IPS-20b (cell line): ENCODE measurements at regions not wholly inside any gene's neighbourhood (a gene's known extent, or its start where the extent isn't known, plus 50 kb on each side); places are given as distances from the start of the nearest gene placed in this dataset.
A peak's percentile ranks its signal among the peaks of the same experiment; 100 is the strongest.
"Not testable (repeated sequence)": the region's sequence is repeated elsewhere in the genome, so short reads cannot be mapped to it uniquely, and the experiment has no call there.

Experiments used
- H3K27ac ChIP-seq: one replicate; pipeline ENCODE4 v1.5.1; 2013; ENCODE audit warnings: low read length
- H3K27me3 ChIP-seq: 2 replicates; pipeline ENCODE4 v1.6.1; 2013; ENCODE audit warnings: mild to moderate bottlenecking, low read length, inconsistent platforms; ENCODE audit not compliant: insufficient read depth
- H3K36me3 ChIP-seq: 2 replicates; pipeline ENCODE4 v1.6.1; 2013; ENCODE audit warnings: low read depth, mild to moderate bottlenecking, inconsistent platforms, low read length, moderate library complexity; ENCODE audit not compliant: insufficient read depth
- H3K4me1 ChIP-seq: 2 replicates; pipeline ENCODE4 v1.6.1; 2013; ENCODE audit warnings: mild to moderate bottlenecking, control low read depth, inconsistent platforms, low read length, moderate library complexity; ENCODE audit not compliant: insufficient read depth
- H3K4me3 ChIP-seq: 2 replicates; pipeline ENCODE4 v1.5.1; 2013; ENCODE audit warnings: mild to moderate bottlenecking, low read length, inconsistent platforms
- H3K9ac ChIP-seq: 2 replicates; pipeline ENCODE4 v1.6.1; 2013; ENCODE audit warnings: low read depth, mild to moderate bottlenecking, inconsistent platforms, low read length, moderate library complexity
- H3K9me3 ChIP-seq: 2 replicates; pipeline ENCODE4 v1.6.1; 2013; ENCODE audit warnings: mild to moderate bottlenecking, low read depth, low read length, inconsistent platforms; ENCODE audit not compliant: insufficient read depth

DNA sequence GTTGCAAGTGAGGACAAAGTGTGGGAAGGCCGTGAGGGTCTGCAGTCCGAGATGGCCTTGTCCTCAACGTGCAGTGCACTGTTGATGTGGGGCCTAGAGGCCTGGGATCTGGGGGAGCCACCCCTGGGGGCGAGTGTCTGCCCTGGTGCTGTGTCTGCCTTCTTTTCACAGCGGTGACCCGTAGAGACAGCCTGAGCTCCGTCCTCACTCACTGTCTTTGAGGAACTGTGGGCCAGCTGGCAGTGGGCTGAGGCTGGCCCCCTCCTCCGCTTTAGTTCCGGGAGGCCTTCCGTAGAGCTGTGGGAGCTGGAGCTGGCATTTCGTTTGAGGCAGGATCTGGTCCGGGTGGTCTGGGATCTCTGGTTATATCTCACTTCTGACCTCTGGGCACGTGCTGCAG lies 1370.6 kb downstream of the CDH12 start:
- H3K27me3 ChIP-seq, H3K9me3 ChIP-seq, H3K4me1 ChIP-seq, H3K27ac ChIP-seq, H3K9ac ChIP-seq, H3K36me3 ChIP-seq, H3K4me3 ChIP-seq: not testable (repeated sequence)

DNA sequence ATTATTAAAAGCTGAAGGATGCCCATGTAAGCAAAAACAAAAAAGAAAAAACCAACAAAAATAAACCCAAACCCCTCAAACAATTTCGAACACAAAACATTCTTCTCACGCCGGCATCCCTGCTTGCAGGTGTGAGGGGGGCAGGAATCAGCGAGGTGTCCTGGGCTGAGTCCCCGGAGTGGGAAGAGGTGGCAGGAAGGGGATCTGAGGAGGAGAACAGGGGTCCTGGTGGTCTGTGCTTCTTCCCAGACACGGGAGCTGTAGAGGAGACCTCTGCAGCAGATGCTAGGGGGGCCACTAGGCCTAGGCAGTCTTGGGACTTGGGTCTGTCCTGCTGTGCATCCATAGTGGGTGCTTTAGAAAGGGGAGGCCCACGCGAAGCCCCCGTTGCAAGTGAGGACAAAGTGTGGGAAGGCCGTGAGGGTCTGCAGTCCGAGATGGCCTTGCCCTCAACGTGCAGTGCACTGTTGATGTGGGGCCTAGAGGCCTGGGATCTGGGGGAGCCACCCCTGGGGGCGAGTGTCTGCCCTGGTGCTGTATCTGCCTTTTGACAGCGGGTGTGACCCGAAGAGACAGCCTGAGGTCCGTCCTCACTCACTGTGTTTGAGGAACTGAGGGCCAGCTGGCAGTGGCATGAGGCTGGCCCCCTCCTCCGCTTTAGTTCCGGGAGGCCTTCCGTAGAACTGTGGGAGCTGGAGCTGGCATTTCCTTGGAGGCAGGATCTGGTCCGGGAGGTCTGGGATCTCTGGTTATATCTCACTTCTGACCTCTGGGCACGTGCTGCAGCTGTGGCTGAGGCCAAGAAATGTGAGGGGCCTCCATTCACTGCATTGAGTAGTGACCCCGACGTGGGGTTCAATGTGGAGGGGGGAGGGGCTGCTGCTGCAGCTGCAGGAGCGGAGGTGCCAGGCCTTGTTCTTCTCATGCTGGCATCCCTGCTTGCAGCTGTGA lies 1371.5 kb downstream of the CDH12 start:
- H3K4me1 ChIP-seq, H3K4me3 ChIP-seq, H3K27me3 ChIP-seq, H3K9ac ChIP-seq, H3K9me3 ChIP-seq, H3K27ac ChIP-seq, H3K36me3 ChIP-seq: not testable (repeated sequence)

DNA sequence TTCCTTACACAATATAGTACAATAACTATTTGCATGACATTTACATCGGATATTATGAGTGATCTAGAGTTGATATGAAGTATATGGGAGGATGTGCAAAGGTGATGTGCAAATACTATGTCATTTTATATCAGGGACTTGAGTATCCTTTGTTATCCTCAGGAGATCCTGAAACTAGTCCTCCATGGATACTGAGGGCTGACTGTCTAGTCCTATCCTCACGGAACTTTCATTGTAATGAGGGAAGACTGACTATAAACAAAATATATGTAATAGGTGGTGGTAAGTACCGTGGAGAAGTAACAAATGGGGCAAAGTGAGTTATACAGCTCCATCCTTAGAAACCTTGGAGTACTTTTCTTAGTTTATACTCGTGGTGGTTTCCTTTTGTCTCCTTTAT lies 1373.1 kb downstream of the CDH12 start:
- not testable (repeated sequence) for H3K27me3 ChIP-seq, H3K4me1 ChIP-seq, H3K27ac ChIP-seq, H3K4me3 ChIP-seq, H3K36me3 ChIP-seq, H3K9ac ChIP-seq, H3K9me3 ChIP-seq

DNA sequence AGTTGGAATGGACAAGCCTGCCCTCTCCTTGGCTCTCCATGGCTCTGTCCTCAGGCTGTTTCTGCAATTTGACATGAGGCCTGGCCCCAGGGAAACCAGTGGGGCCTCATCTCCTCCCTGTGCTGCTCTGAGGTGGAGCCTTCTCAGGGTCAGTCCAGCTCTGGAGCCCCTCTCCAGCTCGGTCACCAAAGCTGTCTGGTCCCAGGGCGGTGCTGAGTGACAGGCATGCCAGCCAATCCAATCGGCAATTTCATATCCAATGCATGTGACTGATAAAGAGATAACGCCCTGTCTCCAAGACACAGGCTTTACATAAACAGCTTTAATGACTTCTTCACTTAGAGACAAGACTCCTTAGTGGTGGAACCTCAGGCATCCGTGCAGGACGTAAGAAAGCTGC lies 1379.2 kb downstream of the CDH12 start:
- H3K4me1 ChIP-seq, H3K9ac ChIP-seq, H3K27me3 ChIP-seq, H3K9me3 ChIP-seq, H3K27ac ChIP-seq, H3K4me3 ChIP-seq, H3K36me3 ChIP-seq: not testable (repeated sequence)

DNA sequence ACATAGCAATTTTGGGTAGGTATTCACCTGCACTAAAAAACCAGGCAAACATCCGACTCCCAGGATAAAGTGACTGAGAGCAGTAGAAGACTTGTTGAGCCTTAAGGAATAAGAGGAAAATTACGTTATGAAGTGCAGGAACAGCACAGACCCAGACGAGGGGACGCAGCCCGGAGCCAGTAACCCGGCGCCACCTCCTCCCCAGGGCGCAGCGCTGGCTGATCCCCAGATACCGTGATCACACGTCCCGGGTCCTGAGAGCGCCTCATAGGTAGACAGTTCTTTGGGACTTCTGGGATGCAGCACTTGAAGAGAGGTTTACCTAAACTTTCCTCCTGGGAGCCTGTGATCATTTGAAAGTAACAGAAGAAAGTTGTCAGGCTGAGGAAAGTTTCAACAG lies 1379.7 kb downstream of the CDH12 start:
- not testable (repeated sequence) for H3K27ac ChIP-seq, H3K27me3 ChIP-seq, H3K4me3 ChIP-seq, H3K36me3 ChIP-seq, H3K9ac ChIP-seq, H3K9me3 ChIP-seq, H3K4me1 ChIP-seq

DNA sequence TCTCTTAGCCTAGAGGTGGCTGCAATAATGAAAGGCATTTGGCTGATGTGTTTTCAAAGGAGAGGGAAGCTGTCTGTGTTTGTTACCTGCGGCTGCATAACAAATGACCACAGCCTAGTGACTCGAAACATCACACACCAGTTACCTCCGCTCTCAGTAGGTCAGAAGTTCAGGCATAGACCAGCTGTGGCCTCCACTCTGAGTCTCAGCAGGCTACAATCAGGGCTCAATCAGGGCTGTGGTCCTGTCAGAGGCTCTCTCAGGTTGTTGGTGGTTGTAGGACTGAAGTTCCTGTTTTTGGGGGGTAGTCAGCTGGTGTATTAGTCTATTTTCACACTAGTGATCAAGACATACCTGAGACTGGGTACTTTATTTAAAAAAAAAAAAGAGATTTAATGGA lies 1381.5 kb downstream of the CDH12 start:
- not testable (repeated sequence) for H3K27me3 ChIP-seq, H3K9me3 ChIP-seq, H3K4me1 ChIP-seq, H3K9ac ChIP-seq, H3K4me3 ChIP-seq, H3K36me3 ChIP-seq, H3K27ac ChIP-seq

DNA sequence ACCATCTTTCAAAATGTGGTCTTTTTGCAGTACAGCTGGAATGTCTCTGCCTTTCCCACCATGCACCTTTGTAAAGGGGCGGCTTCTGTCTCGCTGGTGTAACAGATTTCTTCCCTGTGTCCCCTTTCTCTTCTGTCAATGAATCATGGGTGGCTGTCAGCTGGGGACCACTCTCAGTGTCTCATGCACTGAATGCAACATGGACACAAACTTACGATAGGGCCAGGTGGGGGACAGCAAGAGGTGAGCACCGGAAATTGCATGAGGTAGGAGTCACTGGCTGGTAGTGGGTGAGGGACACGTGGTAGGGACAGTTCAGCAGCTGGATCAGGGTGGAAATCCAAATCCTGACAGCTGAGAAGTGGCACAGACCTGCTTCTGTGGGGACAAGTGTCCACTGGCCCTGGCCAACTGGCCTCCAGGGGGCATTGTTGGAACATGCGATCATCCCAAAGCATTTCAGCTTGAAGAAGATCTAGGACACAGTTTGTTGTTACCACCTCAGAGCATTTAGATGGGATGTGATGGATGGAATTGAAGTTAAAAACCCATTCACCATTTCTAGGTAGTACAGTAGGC lies 1383.5 kb downstream of the CDH12 start:
- H3K9me3 ChIP-seq, H3K4me3 ChIP-seq, H3K27me3 ChIP-seq, H3K9ac ChIP-seq, H3K4me1 ChIP-seq, H3K27ac ChIP-seq, H3K36me3 ChIP-seq: not testable (repeated sequence)

DNA sequence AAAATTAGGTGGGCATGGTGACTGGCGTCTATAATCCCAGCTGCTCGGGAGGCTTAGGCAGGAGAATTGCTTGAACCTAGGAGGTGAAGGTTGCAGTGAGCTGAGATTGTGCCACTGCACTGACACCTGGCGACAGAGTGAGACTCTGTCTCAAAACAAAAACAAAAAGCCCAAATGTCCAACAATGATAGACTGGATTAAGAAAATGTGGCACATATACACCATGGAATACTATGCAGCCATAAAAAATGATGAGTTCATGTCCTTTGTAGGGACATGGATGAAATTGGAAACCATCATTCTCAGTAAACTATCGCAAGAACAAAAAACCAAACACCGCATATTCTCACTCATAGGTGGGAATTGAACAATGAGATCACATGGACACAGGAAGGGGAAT lies 1385.6 kb downstream of the CDH12 start:
- H3K4me1 ChIP-seq, H3K27me3 ChIP-seq, H3K4me3 ChIP-seq, H3K36me3 ChIP-seq, H3K27ac ChIP-seq, H3K9me3 ChIP-seq, H3K9ac ChIP-seq: not testable (repeated sequence)

DNA sequence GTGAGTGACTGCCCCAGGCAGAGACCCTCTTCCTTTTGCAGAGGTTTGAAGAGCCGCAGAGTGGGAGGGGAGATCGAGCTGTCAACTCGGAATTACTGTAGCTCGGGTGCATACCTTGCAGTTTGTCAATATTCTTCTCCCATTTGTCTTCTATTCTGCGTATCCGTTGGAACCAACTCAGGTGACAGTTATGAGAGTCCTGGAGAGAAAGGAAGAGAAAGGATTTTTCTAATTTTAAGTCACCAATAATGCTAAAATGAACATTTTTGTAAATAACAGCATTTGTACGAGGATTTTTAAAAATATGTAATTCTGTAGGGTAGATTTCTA lies 1393.4 kb downstream of the CDH12 start:
- H3K27ac ChIP-seq, H3K9me3 ChIP-seq, H3K36me3 ChIP-seq, H3K27me3 ChIP-seq, H3K4me1 ChIP-seq: not testable (repeated sequence)
- peak overlapping the region; percentile 69; the same call in 1 of the 2 replicates for H3K4me3 ChIP-seq
- H3K9ac ChIP-seq: peak overlapping the region; percentile 68; the same call in 1 of the 2 replicates

DNA sequence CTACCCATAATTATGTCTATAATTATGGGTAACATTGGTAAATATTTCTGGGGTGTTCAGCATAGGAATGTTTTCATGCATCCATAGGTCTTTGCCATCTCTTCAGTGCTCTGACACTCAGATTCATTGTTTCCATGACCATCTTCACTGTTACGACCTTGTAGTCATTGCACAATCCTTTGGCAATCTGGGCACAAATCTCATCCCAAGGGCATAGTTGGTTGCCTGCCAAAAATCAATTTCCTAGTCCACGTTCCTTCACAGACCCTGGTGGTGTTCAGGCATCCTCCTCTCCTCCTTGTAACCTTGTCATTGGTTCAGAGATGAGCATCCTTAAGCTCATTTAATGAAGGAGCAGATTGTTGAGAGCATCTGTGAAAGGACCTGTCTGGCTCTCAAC lies 1400.7 kb downstream of the CDH12 start:
- H3K4me3 ChIP-seq: no peak overlapping the region
- no peaks in the 10 kb centered on the region for H3K27me3 ChIP-seq
- no peak overlapping the region for H3K27ac ChIP-seq
- no peaks in the 10 kb centered on the region for H3K9me3 ChIP-seq
- no peak overlapping the region for H3K9ac ChIP-seq
- no peaks in the 10 kb centered on the region for H3K36me3 ChIP-seq
- no peaks in the 10 kb centered on the region for H3K4me1 ChIP-seq

DNA sequence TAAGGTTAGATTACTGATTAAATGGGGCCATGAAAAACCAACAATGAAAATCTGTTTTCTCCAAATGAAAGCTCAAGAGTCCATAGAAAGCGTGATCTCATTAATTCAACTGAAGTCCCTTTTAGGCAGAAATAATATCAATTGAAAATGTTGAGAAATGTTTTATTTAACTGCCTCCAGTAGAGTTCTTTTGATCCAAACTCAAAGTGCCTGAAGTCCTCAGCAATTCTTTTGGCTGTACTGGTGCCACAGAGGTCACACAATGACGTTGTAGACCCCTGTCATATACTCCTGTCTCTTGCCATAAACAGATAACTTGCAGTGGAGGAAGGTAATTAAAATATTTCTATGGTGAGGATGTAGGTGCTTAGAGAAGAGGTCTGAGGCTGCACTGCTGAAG lies 1420.5 kb downstream of the CDH12 start:
- Histone ChIP-seq H3K4me1 (no peaks in the 10 kb centered on the region), H3K9me3 (no peaks in the 10 kb centered on the region), H3K27ac (no peak overlapping the region), H3K9ac (no peak overlapping the region), H3K36me3 (no peaks in the 10 kb centered on the region), H3K4me3 (no peak overlapping the region), H3K27me3 (no peaks in the 10 kb centered on the region)

DNA sequence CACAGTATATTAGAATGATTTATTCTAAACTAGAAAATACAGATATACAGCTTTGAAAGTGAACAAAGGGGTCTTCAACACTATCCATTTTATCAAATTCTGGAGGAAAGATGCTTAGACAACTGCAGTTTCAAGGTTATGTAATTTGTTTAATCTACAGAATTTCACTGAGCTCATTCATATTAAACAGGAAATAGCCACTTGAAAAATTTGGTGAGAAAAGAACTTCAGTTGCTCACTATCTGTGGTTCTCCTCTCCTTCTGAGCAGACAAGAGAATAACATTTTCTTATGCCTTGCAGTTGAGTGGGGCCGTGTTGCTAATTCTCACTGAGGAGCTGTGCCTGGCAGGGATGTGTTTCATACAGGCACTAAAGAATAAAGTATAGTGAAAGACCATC lies 1428.2 kb downstream of the CDH12 start:
- Histone ChIP-seq H3K9me3 (no peaks in the 10 kb centered on the region), H3K4me3 (no peak overlapping the region), H3K27me3 (no peaks in the 10 kb centered on the region), H3K27ac (no peak overlapping the region), H3K36me3 (no peaks in the 10 kb centered on the region), H3K9ac (no peak overlapping the region), H3K4me1 (no peaks in the 10 kb centered on the region)
